Limb (tissue), 2 donors: ENCODE measurements at regions not wholly inside any gene's neighbourhood (a gene's known extent, or its start where the extent isn't known, plus 50 kb on each side); places are given as distances from the start of the nearest gene placed in this dataset.

ENCODE experiments used
- DNase-seq, 2 donors: peaks; one replicate each; pipeline ENCODE4 v3.0.0-alpha.2; 2016; ENCODE audit errors: extremely low spot score in 2 of 2

DNA sequence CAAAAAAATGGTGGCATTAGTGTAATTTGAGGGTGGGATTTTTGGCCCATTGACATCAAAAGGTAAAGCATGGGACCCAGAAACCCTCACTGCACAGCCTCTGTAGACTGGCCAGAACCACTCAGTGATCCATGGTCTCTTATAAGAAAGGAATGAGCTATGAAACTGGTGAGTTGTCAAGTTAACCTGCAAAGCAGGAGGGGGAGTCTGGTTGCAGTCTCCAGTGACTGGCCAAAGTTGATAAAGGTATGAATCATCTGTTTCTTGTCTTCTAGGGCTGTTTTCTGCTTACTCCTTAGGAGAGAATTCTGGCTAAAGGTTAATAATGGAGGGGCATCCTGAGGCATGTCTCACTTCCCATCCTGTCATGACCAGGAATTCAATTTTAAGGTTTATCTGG is 325.2 kb downstream of the TLR4 start:
- no peak for DNase-seq

DNA sequence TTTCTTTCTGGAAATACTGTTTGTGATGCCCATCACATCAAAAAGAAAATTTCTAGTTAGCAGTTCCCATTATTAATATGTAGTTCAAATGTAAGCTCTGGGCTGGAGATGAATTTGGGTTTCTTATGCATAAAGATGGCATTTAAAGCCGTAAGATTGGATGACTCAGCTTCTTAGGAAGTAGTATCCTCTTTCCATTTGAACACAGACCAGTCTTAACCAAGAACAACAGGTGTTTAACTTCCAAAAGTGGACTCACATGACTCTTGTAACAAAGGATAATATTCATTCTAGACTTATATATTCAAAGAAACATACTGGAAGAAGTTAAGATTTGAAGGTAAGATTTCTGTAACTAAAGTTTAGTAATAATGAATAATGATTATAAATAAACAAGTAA is 330.5 kb downstream of the TLR4 start:
- no peak for DNase-seq

DNA sequence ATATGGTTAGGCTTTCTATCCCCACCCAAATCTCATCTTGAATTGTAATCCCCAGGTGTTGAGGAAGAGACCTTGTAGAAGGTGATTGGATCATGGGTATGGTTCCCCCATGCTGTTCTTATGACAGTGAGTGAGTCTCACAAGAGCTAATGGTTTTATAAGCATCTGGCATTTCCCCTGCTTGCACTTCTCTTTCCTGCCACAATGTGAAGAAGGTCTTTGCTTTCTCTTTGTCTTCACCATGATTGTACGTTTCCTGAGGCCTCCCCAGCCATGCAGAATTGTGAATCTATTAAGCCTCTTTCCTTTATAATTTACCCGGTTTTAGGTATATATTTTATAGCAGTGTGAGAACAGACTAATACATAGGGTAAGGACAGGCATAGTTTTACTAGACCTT is 334.5 kb downstream of the TLR4 start:
- no peak for DNase-seq

DNA sequence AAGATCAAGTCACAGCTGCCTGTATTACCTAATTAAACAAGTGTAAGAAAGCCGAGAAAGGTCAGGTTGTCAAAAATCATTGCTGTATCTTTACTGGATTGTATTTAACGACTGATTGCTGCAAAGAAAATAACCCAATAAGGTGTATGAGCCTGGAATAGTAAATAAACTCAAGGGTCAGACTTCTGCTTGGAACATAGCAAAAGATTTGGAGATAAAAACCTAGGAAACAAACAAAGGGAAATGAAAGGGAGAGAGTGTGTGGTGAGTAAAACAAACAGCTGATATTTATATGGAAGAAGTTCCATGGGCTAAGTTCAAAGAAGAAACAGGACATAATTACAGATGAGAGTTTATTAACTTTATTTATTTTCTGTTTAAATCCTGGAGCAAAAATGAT is 354.0 kb downstream of the TLR4 start:
- no peak for DNase-seq

DNA sequence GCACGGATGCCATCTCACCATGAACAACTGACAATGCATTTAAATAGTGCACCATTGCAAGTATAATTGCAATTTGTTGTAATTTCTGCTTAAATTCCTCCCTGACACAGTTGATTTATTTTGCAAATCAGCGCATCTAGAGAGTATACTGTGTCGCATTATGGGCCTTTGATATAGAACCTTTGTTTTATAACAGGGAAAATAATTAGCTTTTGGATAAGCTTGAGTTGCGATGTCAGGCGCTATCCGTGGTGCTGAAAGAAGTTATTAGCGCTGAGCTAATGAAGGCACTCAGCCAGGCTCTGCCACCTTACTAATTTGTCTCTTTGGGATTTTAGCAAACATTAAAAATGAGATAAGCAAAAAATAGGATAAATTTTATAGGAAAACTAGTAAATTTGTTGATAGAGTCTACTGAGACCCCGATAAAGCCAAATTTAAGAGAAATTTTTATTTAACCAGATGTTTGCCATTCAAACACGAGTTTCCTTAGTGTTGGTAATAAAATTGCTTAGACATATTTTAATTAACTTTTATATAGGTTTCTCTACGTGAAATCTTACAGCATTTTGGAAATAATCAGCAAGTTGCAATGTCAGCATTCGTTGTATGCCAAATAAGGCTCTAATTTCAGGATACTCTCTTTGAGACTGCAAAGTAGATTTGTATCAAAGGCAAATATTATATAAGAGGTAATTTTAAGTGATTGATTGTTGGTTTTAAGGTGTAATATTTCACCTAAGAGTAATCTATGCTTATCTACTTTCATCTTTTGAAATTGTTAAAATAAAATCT is 355.5 kb downstream of the TLR4 start:
- peak; percentile 34 to 44 for DNase-seq

DNA sequence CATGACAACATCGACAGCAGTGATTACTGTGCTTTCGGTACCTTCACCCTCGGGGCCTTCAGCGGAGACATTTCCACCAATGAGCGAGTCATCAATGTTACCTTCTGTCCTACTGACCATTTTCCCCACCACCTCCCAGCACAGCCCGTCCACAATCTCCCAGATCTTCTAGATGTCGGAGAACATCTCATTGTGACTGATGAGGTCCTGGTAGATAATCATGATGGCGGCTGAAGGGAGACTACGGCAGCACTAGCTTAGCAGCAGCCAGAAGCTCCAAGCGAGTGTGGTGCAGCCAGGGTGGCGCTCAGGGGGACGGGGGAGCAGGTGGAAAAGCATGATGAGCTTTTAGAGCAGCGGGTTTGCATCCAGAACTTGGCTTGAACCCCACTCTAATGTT is 379.0 kb downstream of the TLR4 start:
- no peak for DNase-seq

DNA sequence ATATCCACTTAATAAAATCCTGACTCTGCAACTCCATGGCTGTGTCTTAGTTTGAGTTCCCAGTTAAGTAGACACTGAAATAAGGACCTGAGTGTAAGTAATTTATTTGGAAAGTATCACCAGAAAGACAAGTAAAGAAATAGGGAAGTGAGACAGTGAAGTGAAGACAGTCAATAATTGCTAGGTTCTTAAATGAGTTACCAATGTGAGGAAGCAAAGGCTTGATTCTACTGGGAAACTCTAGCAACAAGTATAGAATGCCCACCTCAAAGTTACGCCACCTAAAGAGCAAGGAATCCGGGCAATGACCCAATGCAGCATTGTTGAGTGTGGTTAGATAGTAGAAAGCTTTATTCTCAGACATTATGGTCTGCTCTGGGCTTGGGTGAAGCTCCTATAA is 383.9 kb downstream of the TLR4 start:
- DNase-seq = no peak

DNA sequence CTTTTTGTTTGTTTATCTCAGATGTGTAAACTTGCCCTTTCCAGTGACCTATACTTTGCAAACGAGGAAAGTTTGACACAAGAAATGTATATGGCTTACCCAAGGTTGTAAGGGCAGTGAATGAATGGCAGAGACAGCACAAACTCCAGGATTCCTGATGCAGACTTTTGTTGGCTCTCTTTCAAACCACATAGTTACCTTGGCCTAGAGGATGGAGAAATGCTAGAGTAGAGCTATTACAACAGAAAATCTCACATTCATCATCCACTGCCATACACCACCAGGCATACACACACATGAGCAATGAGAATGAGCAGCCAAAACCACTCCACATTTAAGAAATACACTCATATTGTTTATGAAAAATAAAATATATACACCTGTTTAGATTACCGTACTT is 387.0 kb downstream of the TLR4 start:
- peak in 1 of 2 donors; percentile 10 for DNase-seq

DNA sequence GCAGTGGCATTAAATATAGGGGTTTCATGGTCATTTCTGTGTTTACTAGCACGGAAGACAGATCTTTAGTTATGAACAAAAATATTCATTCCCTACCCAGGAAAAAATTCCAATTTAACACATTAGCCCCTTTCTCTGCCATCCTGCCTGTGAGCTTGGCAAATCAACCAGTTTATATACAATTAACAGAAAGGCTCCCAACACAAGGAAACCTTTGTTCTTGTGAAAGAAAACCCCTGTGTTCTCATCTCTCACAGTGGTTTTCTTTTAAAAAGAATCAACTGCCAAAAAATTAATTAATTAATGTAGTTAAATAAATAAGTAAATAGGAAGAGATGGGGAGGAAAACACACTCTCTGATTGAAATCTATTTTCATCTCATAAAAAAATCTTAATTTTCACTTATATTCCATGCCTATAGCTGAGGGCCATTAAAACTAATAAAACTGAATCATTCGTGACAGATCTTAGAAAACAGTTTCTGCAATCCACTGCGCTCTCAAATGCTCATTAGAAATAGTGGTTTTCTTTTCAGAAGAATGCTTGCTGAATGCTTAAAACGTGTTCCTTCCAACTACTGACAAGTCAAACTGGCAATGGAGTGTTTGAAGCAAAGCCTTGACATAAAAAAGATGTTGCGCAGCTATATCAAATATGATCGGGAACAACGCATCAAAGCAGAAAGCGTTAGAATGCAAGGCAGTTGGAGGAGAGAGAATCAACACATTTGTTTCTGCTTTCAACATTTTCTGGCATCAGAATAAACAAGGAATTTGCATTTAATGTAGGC is 387.7 kb downstream of the TLR4 start:
- DNase-seq = no peak

DNA sequence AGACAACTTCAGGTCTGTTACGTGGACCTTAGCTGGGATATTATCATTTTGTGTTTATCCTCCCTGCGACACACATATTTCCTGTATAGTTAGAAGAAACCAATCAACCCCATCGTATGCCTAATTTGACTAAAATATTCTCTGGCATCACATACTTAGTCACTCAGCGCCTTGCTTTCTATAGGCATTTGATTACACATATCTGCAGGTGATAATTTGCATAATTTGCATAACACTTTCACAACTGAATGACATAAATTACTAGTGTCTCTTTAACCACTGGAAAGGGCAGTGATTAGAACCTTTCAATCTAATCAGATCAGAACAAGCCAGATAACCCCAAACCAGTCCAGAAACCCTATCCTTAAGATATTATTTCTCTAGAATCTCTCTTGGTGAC is 390.2 kb downstream of the TLR4 start:
- DNase-seq = no peak

DNA sequence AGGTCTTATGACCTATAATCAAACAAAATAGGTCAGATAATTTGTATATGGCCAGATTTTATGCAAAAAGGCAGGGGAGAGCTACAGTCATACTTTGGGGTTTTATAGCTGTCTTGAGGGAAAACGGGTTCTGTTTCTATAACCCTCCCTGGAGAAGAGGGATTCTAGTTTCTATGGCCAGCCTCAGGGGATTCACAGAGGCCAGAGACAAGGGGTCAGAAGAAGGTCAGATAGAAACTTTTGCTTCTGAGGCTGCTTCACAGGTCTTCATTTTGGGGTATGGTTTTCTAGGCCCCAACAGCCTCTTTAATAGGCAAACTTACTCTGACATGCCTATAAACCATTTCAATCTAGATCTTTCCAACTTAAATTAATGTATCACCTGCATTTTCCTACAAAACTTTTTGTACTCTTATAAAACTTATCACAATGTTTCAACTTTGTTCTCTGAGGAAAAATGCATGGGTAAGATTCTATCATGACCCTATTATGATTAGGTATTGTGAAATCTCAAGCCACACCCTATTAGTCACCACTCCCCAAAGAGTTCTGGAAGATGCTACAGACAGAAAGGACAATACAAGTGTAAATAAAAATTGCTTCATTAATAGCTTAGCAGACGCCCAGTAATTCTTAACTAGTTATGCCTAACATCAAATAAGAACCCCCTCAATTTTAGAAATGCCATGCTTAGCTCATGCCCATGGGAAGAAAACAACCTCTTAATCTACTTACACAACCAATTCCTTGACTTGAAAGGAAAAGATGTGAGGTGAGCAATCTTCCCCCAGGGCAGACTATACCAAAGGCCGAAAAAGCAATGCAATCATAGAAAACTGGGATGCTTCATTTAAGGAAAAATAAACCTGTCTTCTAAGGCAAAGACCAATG is 396.6 kb downstream of the TLR4 start:
- DNase-seq = no peak

DNA sequence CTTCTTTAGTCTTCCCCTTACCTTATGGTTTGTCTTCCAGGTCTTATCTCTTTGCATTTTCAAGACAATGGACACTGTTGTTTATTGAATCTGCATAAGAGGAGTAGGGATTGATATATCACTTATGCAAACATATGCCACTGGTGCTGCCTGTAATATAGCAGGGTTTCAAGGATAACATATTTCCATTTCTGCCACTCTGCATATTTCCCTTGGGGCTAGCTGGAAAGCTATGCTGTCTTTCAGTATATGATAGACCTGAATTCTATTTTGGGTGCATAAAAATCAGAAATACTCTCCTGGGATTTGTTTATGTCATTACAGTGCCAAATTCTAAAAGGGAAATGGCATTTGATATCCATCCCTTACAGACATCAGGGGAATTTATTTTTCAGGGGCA is 400.2 kb downstream of the TLR4 start:
- DNase-seq = no peak

DNA sequence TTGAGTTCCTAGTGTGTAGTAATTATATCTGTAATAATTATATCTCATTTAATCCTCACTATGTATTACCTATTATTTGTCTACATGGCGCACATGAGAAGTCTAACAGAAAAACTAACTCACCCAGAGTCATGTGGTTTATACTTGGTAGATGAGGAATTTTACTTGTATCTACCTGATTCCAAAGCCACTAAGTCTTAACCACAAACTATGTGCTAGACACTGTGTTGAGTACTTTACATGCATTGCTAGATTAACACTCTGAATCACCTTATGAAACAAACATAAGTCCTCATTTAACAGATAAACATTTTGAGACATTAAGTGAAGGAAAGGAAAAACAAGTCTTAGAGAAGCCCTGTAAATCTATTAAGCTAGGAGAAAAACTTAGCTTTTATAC is 404.8 kb downstream of the TLR4 start:
- no peak for DNase-seq

DNA sequence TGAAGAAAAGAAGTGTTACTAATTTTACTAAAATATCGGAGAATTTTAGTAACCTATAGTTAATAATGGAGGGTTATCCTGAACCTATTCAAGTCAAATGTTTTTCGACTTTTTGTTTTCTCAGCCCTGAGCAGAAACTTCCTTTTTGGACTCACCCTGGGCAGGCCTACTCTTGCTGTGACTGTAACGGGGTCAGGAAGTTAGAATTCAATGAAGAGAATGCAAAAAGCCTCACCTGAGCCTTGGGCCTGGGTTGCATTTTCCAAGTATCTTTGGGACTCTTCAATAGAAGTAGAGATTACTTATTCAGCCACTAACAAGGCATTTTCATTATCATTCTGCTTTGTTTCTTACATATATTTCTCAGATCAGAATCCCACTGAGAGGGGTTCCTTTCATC is 405.3 kb downstream of the TLR4 start:
- DNase-seq = no peak

DNA sequence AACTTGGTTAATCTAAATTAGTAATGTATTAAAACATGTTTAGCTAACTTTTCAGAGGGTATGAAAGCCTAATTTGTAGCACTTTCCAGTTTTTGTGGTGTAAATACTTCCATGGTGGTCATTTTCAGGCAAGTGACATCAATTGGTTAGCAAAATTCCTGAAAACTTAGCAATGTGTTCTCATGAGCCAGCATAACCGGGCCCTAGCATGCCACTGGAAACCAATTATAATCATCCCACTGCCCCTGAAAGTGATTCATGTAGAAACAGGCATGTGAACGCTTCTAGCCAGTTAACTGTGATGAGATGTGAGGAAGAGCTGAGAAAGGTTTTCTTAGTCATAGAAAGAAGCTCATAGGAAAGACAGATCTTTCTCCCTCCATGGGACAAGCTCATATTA is 417.2 kb downstream of the TLR4 start:
- no peak for DNase-seq

DNA sequence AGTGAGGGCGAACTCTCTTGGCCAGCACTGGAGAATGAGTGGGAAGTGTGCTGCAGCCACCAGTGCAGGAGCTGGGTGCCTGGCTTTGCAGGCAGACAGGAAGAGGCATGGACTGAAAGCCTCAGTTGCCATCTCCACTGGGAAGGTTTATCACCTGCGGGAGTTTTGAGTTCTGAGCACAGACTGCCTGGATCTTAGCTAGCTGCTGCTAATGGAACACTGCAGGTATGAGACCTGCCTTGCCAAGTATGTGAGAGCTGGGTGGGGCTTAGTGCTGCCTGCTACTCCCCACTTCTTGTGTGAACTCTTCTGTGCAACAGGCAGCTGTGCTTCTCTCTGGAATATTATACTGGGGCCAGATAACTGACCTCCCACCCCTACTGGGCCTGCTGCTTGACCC is 424.1 kb downstream of the TLR4 start:
- no peak for DNase-seq

DNA sequence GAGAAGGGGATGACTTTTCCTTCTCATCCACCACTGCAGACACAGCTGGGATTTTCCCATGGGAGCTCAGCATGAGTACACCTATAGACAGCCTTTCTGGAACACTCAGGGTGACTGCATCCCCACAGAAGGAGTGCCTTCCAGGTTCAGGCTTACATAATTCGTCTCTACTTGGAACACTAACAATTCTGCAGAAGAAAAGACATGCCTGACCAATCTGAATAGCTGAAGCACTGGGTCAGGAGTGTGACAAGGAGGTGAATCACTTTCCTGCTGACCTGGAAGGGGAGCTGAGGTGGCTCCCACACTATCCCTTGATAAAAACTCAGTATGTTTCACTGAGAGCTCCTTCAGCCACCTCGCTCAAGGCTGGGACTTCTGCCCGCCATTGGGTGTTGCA is 425.3 kb downstream of the TLR4 start:
- DNase-seq = no peak

DNA sequence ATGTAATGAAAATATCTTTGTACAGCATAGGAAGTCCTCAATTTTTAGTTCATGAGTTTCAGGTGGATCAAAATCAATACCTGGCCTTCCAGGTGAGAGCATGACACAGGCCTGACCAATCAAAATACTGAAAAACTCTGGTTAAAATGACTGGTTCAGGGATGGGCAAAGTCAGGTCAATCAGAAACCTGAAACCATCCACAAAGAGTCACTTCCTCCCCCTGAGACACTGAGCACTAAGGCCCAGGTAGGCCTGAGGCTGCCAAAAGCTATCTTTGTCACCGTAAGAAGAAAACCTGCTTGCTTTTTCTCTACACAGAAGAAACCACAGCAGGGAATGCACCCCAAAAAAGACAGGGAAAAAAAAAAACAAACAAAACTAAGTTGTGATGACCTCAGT is 444.8 kb downstream of the TLR4 start:
- no peak for DNase-seq

DNA sequence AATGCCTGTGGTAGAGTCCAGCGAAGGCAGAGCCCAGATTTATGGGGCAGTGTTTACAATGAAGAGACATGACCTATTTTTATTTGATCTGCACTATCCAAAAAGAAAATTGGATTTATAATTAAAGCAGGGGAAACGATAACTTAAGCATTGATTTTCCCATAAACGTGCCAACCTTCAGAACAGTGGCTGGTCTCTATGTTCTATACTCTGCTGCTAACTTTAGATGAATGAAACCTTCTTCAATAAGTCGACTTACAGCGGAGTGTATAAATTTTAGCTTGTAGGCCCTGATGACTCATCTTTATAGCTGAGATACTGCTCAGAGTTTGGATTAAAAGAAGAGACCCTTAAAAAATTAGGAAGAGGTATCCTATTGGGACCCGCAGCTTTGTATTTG is 452.6 kb downstream of the TLR4 start:
- no peak for DNase-seq

DNA sequence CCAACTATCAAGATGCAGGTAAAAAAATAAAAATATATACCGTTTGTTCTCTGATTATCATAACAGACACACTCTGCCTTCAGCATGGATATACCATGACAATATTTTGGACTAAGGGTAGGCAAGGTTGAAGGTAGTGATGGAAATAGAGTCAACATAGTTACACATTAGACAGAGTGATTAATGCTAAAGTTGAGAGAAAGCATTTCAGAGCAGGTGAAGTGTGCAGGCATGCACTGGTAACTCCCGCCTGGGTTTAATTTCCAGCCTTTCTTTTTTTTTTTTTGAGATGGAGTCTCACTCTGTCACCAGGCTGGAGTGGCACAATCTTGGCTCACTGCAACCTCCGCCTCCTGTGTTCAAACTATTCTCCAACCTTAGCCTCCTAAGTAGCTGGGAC is 458.5 kb downstream of the TLR4 start:
- DNase-seq = no peak

DNA sequence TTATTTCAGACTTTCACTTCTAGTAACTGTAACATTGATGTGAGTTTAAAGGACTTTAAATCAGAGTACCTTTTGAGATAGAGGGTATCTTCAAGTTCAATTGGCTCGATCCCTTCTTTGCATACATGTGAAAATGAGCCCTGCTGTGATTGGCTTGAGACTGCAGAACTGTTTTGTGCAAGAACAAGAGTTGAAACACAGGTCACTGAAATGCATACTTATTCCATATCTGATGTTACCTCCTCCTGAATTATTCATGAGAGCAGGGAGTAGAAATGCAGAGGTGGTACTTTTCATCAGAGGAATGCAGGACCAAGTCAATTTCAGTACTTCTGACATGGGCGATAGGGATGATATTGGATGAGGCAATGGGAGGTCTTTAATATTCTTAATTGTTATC is 459.5 kb downstream of the TLR4 start:
- DNase-seq = no peak

DNA sequence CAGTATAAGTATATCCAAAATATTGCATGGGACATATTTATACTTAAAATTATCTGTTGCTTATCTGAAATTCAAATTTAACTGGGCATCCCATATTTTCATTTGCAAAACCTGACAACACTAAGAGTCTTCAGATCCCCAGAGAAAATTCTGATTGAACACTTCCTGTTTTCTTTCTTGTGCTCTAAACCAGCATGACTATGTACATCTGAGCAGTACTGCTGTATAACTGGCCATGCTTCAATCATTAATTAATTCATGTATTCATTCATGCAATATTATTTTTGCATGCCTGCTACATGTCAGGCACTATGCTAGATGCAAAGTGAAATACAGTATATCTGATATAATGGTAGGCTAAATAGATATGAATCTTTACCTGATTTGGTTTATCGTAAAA is 461.2 kb downstream of the TLR4 start:
- no peak for DNase-seq
